ENCODE measurements at regions not wholly inside any gene's neighbourhood (a gene's known extent, or its start where the extent isn't known, plus 50 kb on each side); places are given as distances from the start of the nearest gene placed in this dataset.

- no peak for TF ChIP-seq CTCF (IDR thresholded peaks at IDR 0.05)
- no peak for TF ChIP-seq EZH2 (IDR thresholded peaks at IDR 0.05; ENCODE audit: borderline replicate concordance, insufficient read depth, low read depth, low read length, poor library complexity, severe bottlenecking)
Measured at GRCh38 chr18:7390731-7391492, 160.0 kb downstream of the LRRC30 start.
